PFSK-1 (cell line): ENCODE measurements at regions not wholly inside any gene's neighbourhood (a gene's known extent, or its start where the extent isn't known, plus 50 kb on each side); places are given as distances from the start of the nearest gene placed in this dataset.

ENCODE experiments used
- FOXP2 ChIP-seq: optimal IDR thresholded peaks from 2 replicates; pipeline ENCODE3; 2011; ENCODE audit warnings: borderline replicate concordance, control low read depth, inconsistent platforms; ENCODE audit not compliant: insufficient read depth; ENCODE audit errors: extremely low read length, extremely low read depth
- POLR2AphosphoS5 ChIP-seq: IDR thresholded peaks from 2 replicates; pipeline ENCODE4 v1.6.1; 2012; ENCODE audit warnings: low read depth, mild to moderate bottlenecking, control low read depth, low read length, moderate library complexity
- REST ChIP-seq, 2 experiments: IDR thresholded peaks; 2 replicates each; pipeline versions ENCODE4 v1.6.1 to v1.8.0; 2011 to 2012; ENCODE audit warnings: low read depth in 2 of 2, low read length in 2 of 2, control low read depth in 1 of 2, inconsistent platforms in 1 of 2, mild to moderate bottlenecking in 1 of 2, moderate library complexity in 1 of 2; ENCODE audit not compliant: insufficient read depth in 1 of 2
- SIN3A ChIP-seq: IDR thresholded peaks from 2 replicates; pipeline ENCODE4 v1.6.1; 2012; ENCODE audit warnings: mild to moderate bottlenecking, low read length, moderate library complexity, borderline replicate concordance; ENCODE audit not compliant: insufficient read depth
- TAF1 ChIP-seq: IDR thresholded peaks from 2 replicates; pipeline ENCODE4 v1.6.1; 2012; ENCODE audit warnings: low read length, control low read depth, borderline replicate concordance; ENCODE audit not compliant: insufficient read depth

GRCh38 chr16:81166417-81167300, 70.5 kb upstream of the GCSH start:
- TF ChIP-seq POLR2AphosphoS5 (no peak), SIN3A (no peak), TAF1 (no peak)

- no peak for TF ChIP-seq REST (IDR thresholded peaks at IDR 0.05; ENCODE audit: insufficient read depth in 1 of 2, low read depth in 2 of 2, low read length in 2 of 2)
- no peak for TF ChIP-seq SIN3A
- no peak for TF ChIP-seq TAF1
- no peak for TF ChIP-seq FOXP2
- TF ChIP-seq POLR2AphosphoS5 = no peak
Observed at GRCh38 chr16:81165411-81166097, 69.4 kb upstream of the GCSH start.

GRCh38 chr16:81164958-81165357, 68.8 kb upstream of the GCSH start:
- no peak for TF ChIP-seq POLR2AphosphoS5
- no peak for TF ChIP-seq REST (IDR thresholded peaks at IDR 0.05; ENCODE audit: insufficient read depth in 1 of 2, low read depth in 2 of 2, low read length in 2 of 2)
- no peak for TF ChIP-seq FOXP2
- no peak for TF ChIP-seq SIN3A
- no peak for TF ChIP-seq TAF1

GRCh38 chr16:81164481-81164880, 68.3 kb upstream of the GCSH start:
- TF ChIP-seq POLR2AphosphoS5 = no peak
- TF ChIP-seq SIN3A = no peak
- TF ChIP-seq TAF1 = no peak

- TF ChIP-seq TAF1 (no peak), SIN3A (no peak), REST (IDR thresholded peaks at IDR 0.05; ENCODE audit: insufficient read depth in 1 of 2, low read depth in 2 of 2, low read length in 2 of 2) (no peak), FOXP2 (no peak), POLR2AphosphoS5 (no peak)
Observed at GRCh38 chr16:81163671-81164070, 67.5 kb upstream of the GCSH start.

GRCh38 chr16:81158964-81159363, 62.8 kb upstream of the GCSH start:
- no peak for TF ChIP-seq TAF1
